Mucosa of stomach (tissue), 1 donor: ENCODE measurements at regions not wholly inside any gene's neighbourhood (a gene's known extent, or its start where the extent isn't known, plus 50 kb on each side); places are given as distances from the start of the nearest gene placed in this dataset.

ENCODE experiments used
- H3K27me3 ChIP-seq: one replicate; pipeline ENCODE4 v1.7.0; 2013; ENCODE audit warnings: mild to moderate bottlenecking, low read length; ENCODE audit not compliant: control insufficient read depth, insufficient read depth
- H3K36me3 ChIP-seq: one replicate; pipeline ENCODE4 v1.7.0; 2013; ENCODE audit warnings: low read length; ENCODE audit not compliant: control insufficient read depth, insufficient read depth
- H3K4me1 ChIP-seq: one replicate; pipeline ENCODE4 v1.7.0; 2013; ENCODE audit warnings: mild to moderate bottlenecking, low read length; ENCODE audit not compliant: control insufficient read depth, insufficient read depth
- H3K4me3 ChIP-seq: one replicate; pipeline ENCODE4 v1.7.0; 2013; ENCODE audit warnings: low read length
- H3K9ac ChIP-seq: one replicate; pipeline ENCODE4 v1.7.0; 2013; ENCODE audit warnings: mild to moderate bottlenecking, low read length, moderate library complexity
- H3K9me3 ChIP-seq: one replicate; pipeline ENCODE4 v1.7.0; 2013; ENCODE audit warnings: mild to moderate bottlenecking, low read length, moderate library complexity; ENCODE audit not compliant: control insufficient read depth
- donor health status: Pancreatic carcinoma.

GRCh38 chr11:33549483-33549882, 151.1 kb downstream of the C11orf91 start:
- Histone ChIP-seq H3K9ac (no peak overlapping the region), H3K36me3 (no peaks in the 10 kb centered on the region), H3K4me3 (no peak overlapping the region), H3K9me3 (no peaks in the 10 kb centered on the region), H3K4me1 (no peaks in the 10 kb centered on the region), H3K27me3 (no peaks in the 10 kb centered on the region)

- H3K9ac ChIP-seq = no peak overlapping the region
- H3K4me1 ChIP-seq = no peaks in the 10 kb centered on the region
- no peak overlapping the region for H3K4me3 ChIP-seq
- peaks cover 6% of the 10 kb centered on the region for H3K27me3 ChIP-seq
- H3K36me3 ChIP-seq = no peaks in the 10 kb centered on the region
- H3K9me3 ChIP-seq = no peaks in the 10 kb centered on the region
Observed at GRCh38 chr11:33545931-33546330, 154.7 kb downstream of the C11orf91 start.

- no peaks in the 10 kb centered on the region for H3K36me3 ChIP-seq
- H3K9me3 ChIP-seq = no peaks in the 10 kb centered on the region
- H3K9ac ChIP-seq = no peak overlapping the region
- no peaks in the 10 kb centered on the region for H3K4me1 ChIP-seq
- no peak overlapping the region for H3K4me3 ChIP-seq
- H3K27me3 ChIP-seq = peaks cover 6% of the 10 kb centered on the region
Observed at GRCh38 chr11:33544593-33545373, 155.8 kb downstream of the C11orf91 start.

- Histone ChIP-seq H3K9ac (no peak overlapping the region), H3K9me3 (no peaks in the 10 kb centered on the region), H3K27me3 (peaks cover 6% of the 10 kb centered on the region)
Observed at GRCh38 chr11:33543823-33544222, 156.8 kb downstream of the C11orf91 start.

GRCh38 chr11:33542921-33543320, 157.7 kb downstream of the C11orf91 start:
- no peaks in the 10 kb centered on the region for H3K36me3 ChIP-seq
- no peak overlapping the region for H3K4me3 ChIP-seq
- H3K4me1 ChIP-seq = no peaks in the 10 kb centered on the region
- H3K9ac ChIP-seq = no peak overlapping the region
- no peaks in the 10 kb centered on the region for H3K9me3 ChIP-seq
- H3K27me3 ChIP-seq = peaks cover 6% of the 10 kb centered on the region

More at GRCh38 chr11:33543823-33544222, 156.8 kb downstream of the C11orf91 start:
- H3K36me3 ChIP-seq = no peaks in the 10 kb centered on the region
- no peaks in the 10 kb centered on the region for H3K4me1 ChIP-seq
- H3K4me3 ChIP-seq = no peak overlapping the region

GRCh38 chr11:33540946-33541915, 159.4 kb downstream of the C11orf91 start:
- Histone ChIP-seq H3K27me3 (peaks cover 6% of the 10 kb centered on the region), H3K36me3 (no peaks in the 10 kb centered on the region), H3K4me3 (no peak overlapping the region), H3K9me3 (no peaks in the 10 kb centered on the region), H3K9ac (no peak overlapping the region), H3K4me1 (no peaks in the 10 kb centered on the region)

- Histone ChIP-seq H3K27me3 (peaks cover 6% of the 10 kb centered on the region), H3K4me1 (no peaks in the 10 kb centered on the region), H3K9ac (no peak overlapping the region), H3K36me3 (no peaks in the 10 kb centered on the region), H3K9me3 (no peaks in the 10 kb centered on the region), H3K4me3 (no peak overlapping the region)
Observed at GRCh38 chr11:33540427-33540826, 160.2 kb downstream of the C11orf91 start.

GRCh38 chr11:33539751-33540150, 160.9 kb downstream of the C11orf91 start:
- Histone ChIP-seq H3K27me3 (peaks cover 8% of the 10 kb centered on the region), H3K36me3 (no peaks in the 10 kb centered on the region), H3K4me1 (no peaks in the 10 kb centered on the region), H3K4me3 (no peak overlapping the region), H3K9ac (no peak overlapping the region), H3K9me3 (no peaks in the 10 kb centered on the region)

GRCh38 chr11:33538726-33539125, 161.9 kb downstream of the C11orf91 start:
- no peaks in the 10 kb centered on the region for H3K4me1 ChIP-seq
- no peak overlapping the region for H3K4me3 ChIP-seq
- H3K27me3 ChIP-seq = peaks cover 10% of the 10 kb centered on the region

GRCh38 chr11:33536178-33536577, 164.4 kb downstream of the C11orf91 start:
- no peak overlapping the region for H3K4me3 ChIP-seq
- peaks cover 8% of the 10 kb centered on the region for H3K27me3 ChIP-seq
- no peaks in the 10 kb centered on the region for H3K4me1 ChIP-seq
- no peaks in the 10 kb centered on the region for H3K36me3 ChIP-seq
- no peaks in the 10 kb centered on the region for H3K9me3 ChIP-seq
- H3K9ac ChIP-seq = no peak overlapping the region

More at GRCh38 chr11:33538726-33539125, 161.9 kb downstream of the C11orf91 start:
- no peaks in the 10 kb centered on the region for H3K36me3 ChIP-seq
- H3K9me3 ChIP-seq = no peaks in the 10 kb centered on the region
- no peak overlapping the region for H3K9ac ChIP-seq

- Histone ChIP-seq H3K4me1 (no peaks in the 10 kb centered on the region), H3K9ac (no peak overlapping the region), H3K36me3 (no peaks in the 10 kb centered on the region), H3K27me3 (peaks cover 8% of the 10 kb centered on the region), H3K4me3 (no peak overlapping the region), H3K9me3 (no peaks in the 10 kb centered on the region)
Observed at GRCh38 chr11:33534575-33534974, 166.1 kb downstream of the C11orf91 start.
